PC-3 (cell line): ENCODE measurements at regions not wholly inside any gene's neighbourhood (a gene's known extent, or its start where the extent isn't known, plus 50 kb on each side); places are given as distances from the start of the nearest gene placed in this dataset.
"Not testable (repeated sequence)": the region's sequence is repeated elsewhere in the genome, so short reads cannot be mapped to it uniquely, and the experiment has no call there.

ENCODE experiments used
- EZH2 ChIP-seq: fragments of 300-600 bp; sonication (generic); IDR thresholded peaks from one replicate; pipeline ENCODE4 v1.6.1; 2017; ENCODE audit warnings: antibody characterized with exemption, mild to moderate bottlenecking, low read length; ENCODE audit not compliant: unreplicated experiment
- EZH2phosphoT487 ChIP-seq: fragments of 300-600 bp; sonication (generic); IDR thresholded peaks from 2 replicates; pipeline ENCODE4 v1.6.1; 2018; ENCODE audit warnings: mild to moderate bottlenecking, antibody characterized with exemption, low read length, borderline replicate concordance
- TF ChIP-seq, protein P1 (sequence below): fragments of 300-600 bp; sonication (generic); conservative IDR thresholded peaks from 2 replicates; pipeline ENCODE4 v1.5.1; 2017; ENCODE audit warnings: antibody characterized with exemption, low read depth, mild to moderate bottlenecking, low read length

DNA sequence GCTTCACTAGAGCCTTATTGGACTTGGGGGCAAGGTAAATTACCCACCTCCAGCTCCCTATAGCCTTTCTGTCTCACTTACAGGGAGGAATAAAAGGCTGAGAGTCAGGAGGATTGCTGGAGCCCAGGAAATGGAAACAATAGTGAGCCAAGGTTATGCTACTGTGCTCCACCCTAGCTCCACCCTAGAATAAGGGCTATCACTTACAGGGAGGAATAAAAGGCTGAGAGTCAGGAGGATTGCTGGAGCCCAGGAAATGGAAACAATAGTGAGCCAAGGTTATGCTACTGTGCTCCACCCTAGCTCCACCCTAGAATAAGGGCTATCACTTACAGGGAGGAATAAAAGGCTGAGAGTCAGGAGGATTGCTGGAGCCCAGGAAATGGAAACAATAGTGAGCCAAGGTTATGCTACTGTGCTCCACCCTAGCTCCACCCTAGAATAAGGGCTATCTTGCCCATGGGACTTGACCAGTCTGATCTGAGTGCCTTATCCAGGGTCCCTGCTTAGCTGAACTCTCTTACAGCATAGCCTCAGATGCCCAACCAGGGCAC, 150.6 kb upstream of the UGT8 start:
- TF ChIP-seq, protein P1, sequence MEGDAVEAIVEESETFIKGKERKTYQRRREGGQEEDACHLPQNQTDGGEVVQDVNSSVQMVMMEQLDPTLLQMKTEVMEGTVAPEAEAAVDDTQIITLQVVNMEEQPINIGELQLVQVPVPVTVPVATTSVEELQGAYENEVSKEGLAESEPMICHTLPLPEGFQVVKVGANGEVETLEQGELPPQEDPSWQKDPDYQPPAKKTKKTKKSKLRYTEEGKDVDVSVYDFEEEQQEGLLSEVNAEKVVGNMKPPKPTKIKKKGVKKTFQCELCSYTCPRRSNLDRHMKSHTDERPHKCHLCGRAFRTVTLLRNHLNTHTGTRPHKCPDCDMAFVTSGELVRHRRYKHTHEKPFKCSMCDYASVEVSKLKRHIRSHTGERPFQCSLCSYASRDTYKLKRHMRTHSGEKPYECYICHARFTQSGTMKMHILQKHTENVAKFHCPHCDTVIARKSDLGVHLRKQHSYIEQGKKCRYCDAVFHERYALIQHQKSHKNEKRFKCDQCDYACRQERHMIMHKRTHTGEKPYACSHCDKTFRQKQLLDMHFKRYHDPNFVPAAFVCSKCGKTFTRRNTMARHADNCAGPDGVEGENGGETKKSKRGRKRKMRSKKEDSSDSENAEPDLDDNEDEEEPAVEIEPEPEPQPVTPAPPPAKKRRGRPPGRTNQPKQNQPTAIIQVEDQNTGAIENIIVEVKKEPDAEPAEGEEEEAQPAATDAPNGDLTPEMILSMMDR = not testable (repeated sequence)
- TF ChIP-seq EZH2phosphoT487, EZH2: not testable (repeated sequence)
